AG20443 (cell line): ENCODE measurements at regions not wholly inside any gene's neighbourhood (a gene's known extent, or its start where the extent isn't known, plus 50 kb on each side); places are given as distances from the start of the nearest gene placed in this dataset.

Experiments used
- DNase-seq: peaks from one replicate; pipeline ENCODE4 v3.0.0; 2012; ENCODE audit warnings: low spot score, mixed read lengths

DNA sequence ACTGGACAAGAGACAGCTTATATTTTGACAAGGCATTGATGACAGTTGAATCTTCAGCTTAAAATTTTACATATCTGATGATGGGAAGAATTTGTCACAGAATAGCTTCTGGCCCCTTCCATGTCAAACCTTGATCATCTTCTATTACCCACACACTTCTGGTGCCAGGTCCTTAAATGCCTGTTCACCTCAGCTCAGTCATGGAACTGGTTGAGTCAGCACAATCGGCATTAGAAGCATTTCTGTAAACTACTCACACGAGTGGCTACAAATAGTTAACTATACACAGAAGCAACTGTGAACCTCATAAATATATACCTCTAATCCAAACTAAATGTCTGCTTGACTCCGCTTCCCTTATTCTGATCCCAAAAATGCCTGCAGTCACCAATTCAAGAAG lies 161.2 kb downstream of the FOXO1 start:
- DNase-seq, result no peak
